ENCODE measurements at regions not wholly inside any gene's neighbourhood (a gene's known extent, or its start where the extent isn't known, plus 50 kb on each side); places are given as distances from the start of the nearest gene placed in this dataset.

DNA sequence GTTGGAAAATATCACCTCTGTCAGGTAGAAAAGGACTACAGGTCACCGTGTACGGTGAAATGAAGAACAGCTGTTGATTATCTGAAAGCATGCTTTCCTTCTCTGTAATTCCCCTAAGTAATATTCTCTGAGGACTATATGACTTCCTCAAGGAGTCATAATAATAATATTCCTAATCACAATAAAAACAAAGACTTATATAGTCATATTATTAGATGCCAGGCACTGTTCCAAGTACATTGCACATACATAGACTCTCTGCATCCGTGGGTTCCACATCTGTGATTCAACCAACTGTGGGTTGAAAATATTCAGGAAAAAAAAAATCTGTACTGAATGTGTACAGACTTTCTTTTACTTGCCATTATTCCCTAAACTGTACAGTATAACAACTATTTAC is 512.4 kb upstream of the ID2 start:
- no peak for DNase-seq (ENCODE audit: low read depth in 2 of 2, low spot score in 1 of 2)

DNA sequence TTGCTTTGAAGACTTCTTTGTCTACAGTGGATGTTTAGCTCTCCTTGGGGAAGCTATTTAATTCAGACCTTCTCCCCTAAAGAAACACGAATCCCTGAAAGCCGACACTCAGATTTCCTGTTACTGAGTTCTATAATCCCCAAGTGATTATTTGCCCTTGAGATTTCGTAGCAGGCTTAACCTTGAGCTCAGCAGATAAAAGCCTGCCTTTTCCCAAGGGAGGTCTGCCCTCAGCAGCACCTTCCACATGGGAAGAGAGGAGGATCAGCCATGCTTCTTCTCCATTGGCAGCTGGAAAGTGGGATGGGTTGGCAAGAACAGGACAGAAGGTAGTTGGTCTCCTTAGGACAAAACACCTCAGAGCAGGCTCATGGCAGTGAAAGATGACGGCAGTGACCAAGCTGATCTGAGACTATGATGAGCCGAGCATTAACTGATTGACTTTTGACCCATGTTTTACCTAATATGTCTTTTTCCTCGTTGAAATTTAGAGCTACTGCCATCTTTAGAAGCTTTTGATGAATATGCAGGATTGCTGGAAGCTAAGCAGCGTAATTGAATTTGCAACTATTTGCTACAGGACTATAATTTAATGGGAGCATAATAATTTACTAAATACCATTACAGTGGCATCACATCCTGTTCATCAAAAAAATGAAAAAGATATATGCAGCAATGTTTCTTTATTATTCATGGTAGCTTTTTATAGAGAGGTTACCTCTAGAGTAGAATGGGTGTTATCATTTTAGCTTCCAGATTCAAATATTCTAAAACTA is 511.1 kb upstream of the ID2 start:
- DNase-seq (ENCODE audit: low read depth in 2 of 2, low spot score in 1 of 2), result no peak

DNA sequence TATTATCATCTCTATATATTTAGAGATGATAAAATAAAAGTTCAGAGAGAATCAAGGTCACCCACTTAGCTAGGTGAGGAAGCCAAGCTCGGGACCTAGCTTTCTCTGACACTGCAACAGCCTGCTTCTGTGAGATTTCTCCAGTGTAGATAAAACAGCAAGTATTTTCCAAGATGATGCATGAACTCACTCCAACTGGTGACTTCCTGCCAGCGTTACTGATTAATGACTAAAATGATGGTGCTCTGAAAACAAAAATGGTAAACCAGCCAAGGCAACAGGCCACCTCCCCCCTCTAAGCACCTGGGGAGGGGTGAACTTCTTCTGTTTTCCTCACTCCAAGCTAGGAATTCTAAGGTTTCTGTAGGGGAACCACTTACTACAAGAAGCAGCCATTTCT is 510.2 kb upstream of the ID2 start:
- DNase-seq (ENCODE audit: low read depth in 2 of 2, low spot score in 1 of 2), result no peak

DNA sequence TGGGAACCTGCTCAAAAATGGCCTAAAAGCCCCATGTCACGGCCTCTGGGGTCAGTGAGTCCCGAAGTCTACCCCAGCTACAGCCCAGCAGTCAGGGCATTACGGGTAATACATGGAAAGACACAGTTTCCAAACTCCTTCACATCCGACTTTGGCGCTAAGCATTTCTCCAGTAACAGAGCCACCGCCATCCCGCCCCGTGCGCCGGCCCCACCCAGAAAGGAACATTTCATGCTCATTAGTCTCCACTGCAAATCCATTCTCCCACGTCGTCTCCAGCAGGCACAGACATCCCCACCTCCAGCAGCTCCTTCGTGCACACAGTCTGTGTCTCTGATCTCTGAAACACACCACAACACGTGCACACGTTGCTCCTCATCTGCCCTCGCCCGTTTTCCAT is 509.2 kb upstream of the ID2 start:
- no peak for DNase-seq (ENCODE audit: low read depth in 2 of 2, low spot score in 1 of 2)

DNA sequence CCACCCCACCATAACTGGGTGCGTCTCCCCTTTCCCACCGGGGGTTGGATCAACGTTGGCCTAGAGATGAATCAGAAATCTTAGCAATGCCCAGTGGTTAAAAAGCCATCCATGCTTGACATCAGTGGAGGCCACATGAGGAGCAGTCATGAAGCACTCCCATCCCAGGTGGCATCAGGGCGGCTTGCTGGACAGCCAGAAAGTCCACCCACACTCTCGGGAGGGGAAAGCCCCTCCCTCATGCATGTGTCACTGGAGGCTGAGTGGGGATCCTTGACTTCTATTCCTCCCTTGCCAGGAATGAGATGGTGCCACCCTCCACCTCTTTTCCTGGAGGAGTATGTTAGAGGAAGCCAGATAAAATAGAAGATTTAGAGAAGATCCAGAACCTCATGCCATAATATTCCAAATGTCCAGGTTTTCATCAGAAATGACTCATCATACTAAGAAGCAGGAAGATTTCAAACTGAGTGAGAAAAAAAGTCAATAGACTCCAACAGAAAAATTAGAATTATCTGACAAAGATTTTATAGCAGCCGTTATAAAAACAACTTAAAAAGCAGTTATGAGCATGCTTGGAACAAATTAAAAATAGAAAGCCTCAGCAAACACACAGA is 507.1 kb upstream of the ID2 start:
- DNase-seq (ENCODE audit: low read depth in 2 of 2, low spot score in 1 of 2), result no peak

DNA sequence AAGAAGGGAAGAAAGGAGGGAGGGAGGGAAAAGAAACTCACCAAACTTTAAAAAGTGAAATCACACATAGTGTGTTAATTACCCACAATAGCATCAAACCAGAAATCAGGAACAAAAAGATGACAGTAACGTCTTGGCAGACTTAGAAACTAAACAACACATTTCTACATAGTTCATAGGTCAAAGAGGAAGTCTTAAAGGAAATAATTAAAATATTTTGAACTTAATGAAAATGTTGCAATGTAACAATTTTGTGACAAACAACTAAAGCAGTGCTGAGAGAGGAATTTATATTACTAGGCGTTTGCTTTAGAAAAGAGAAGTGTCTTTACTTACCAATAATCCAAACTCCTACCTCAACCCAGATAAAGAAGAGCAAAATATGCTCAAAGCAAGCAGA is 505.0 kb upstream of the ID2 start:
- no peak for DNase-seq (ENCODE audit: low read depth in 2 of 2, low spot score in 1 of 2)

DNA sequence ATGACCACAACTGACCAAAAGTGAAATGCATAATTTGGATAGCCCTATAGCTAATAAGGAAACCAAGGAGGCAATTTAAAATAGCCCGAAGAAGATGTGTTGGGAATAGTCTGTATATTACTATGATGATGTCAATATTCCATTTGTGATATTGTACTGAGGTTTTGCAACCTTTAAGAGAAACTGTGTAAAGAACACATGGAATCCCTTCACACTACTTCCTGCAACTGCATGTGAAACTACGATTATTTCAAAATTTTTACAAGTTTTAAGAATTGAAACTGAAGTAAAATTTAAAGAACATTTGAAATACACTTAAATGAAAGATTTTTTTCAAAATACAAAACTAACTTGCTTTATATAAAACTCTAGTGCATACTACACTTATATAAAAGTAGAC is 504.3 kb upstream of the ID2 start:
- DNase-seq (ENCODE audit: low read depth in 2 of 2, low spot score in 1 of 2), result no peak

DNA sequence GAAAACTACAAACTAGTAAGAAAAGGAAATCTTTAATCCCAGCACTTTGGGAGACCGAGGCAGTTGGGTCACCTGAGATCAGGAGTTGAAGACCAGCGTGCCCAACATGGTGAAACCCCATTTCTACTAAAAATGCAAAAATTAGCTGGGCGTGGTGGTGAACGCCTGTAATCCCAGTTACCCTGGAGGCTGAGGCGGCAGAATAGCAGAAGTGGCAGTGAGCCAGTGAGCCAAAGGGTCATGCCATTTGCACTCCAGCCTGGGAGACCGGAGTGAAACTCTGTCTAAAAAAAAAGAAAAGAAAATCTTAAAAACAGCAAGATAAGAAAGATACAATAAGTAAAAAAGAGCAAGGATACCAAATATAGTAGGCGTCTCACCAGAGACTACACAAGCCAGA is 502.9 kb upstream of the ID2 start:
- no peak for DNase-seq (ENCODE audit: low read depth in 2 of 2, low spot score in 1 of 2)

DNA sequence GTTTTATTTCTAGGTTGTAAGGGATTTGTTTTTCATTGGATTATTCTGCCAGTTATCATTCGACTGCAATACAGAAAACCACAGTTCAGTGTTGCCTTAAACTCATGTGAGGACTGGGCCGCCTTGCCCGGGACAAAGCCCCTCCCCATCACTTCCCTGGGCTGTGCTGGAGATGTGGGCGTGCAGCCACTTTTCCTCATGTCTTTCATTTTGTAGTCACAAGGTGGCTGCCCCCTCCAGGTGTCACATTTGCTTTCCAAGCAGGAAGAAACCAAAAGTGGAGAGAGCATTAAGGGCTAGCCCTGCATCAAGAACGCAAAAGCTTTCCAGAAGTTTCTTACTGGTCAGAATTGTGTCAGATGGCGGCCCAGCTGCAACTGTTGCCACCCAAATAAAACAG is 492.5 kb upstream of the ID2 start:
- no peak for DNase-seq (ENCODE audit: low read depth in 2 of 2, low spot score in 1 of 2)

DNA sequence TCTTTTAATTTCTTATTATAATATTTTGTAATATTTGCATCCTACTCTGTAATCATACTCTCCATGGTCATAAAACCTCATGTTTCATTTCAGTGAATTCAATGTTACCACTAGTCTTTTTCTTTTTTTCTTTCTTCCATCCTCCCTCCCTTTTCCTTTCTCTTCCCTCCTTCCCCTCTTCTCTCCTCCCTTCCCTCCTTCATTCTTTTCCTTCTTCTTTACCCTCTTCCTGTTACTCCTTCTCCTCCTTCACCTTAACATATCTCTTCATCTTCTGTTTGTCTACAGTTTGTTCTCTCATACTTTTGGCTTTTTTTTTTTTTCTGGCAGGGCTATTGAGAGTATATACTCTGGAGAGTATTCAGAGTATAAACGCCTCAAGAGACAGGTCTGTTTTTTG is 491.6 kb upstream of the ID2 start:
- no peak for DNase-seq (ENCODE audit: low read depth in 2 of 2, low spot score in 1 of 2)

DNA sequence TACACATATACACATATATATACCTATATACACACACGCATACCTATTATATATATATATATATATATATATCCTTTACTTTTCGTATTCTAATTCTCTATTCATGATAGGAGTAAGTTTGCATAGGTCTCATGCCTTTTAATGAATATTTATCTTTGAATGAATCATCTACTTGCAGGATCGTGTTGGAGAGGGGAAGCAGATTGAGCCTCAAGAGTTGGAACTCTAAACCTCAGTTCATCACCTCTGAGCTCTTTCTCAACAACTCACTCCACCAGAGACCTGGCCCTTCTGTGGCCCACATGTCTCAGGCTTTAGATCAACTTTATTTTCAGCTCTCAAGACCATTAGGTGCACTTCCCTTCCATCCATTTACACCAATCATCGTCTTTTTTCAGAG is 490.4 kb upstream of the ID2 start:
- DNase-seq (ENCODE audit: low read depth in 2 of 2, low spot score in 1 of 2), result no peak

DNA sequence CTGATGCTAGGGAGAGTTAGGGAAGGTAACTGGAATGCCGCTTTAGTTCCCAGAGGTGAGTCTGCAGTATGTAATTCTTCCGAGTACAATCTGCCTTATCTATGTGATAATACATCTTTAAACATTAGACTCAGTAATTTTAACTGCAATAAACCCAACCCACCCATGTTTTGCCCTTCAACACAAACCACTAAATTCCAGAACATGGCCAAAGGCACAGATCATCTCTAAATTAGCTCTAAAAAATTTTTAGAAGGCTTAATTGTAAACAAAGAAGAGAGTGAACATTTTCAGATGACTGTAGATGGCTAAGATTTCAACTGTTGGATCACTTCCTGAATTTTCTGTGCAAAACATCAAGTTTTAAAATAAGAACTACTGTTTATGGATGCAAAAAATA is 488.7 kb upstream of the ID2 start:
- no peak for DNase-seq (ENCODE audit: low read depth in 2 of 2, low spot score in 1 of 2)

DNA sequence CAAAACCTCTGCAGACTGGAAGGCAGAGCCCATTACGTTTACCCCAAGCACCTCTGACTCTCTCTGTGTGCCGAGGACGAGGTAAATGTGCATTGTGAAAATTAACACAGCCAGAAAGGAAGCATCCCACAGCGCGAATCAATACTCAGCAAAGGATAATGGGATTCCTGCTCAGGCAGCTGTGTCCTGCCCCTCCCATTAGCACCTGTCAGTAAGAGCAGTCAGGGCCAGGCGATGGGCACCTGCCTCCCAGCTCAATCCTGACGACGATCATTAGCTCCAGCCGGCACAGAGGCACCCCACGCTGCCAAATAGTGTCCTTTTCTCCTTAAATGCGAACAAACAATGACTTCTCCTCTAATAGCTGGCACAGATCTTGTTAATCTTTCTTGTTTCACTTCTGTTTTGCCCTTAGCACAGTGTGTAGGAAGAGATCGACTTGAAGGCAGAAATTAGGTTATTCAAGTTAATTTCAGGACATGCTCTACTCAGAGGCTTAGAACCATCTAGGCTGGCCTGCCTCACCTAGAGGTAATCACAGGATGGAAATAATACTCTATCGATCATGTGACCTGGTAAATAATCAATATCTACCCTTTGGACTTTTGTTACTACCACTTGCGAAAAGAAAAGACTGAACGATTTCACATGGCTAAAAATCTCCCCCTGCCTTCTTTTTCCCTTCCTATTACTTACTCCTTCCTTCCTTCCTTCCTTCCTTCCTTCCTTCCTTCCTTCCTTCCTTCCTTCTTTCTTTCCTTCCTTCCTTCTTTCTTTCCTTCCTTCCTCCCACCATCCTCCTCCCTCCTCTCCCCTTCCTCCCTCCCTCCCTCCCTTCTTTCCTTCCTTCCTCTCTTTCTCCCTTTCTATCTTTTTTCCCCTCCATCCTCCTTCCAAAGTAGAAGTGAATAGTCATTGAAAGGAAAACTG is 487.9 kb upstream of the ID2 start:
- DNase-seq (ENCODE audit: low read depth in 2 of 2, low spot score in 1 of 2), result no peak

DNA sequence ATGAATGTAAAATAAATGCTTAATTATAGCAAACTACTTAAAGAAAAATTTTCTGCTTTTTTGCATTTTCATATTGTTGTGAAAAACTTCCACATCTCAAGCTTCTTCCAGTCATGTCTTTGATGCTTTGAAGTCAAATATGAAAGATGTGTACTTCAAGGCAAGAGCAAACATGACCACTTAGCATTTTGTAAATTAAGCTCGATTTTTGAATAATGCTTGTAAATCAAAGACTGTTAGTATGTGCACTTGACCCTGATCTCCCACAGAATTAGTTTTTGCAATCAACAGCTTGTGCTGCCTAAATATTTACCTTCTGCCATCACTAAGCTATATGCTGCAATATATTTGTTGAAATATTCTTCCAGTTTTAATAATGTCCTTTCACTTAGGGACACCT is 486.1 kb upstream of the ID2 start:
- no peak for DNase-seq (ENCODE audit: low read depth in 2 of 2, low spot score in 1 of 2)

DNA sequence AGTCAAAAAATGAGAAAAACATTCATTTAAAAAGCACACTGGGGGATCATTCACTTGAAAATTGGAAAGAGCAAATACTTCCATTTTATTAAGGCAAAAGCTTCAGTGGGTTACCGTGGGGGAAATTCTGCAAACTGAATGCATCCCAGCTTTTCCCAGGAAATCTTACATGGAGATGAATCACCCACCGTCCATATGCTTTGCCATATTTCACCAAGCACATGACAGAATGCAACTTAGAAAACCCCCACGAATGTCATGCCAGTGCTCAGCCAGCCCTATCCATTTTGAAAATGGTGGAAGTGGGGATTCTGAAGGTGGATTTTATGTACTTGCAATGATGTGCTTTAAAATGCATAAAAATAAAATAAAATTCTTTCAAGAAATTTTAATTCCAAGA is 485.5 kb upstream of the ID2 start:
- DNase-seq (ENCODE audit: low read depth in 2 of 2, low spot score in 1 of 2), result no peak

DNA sequence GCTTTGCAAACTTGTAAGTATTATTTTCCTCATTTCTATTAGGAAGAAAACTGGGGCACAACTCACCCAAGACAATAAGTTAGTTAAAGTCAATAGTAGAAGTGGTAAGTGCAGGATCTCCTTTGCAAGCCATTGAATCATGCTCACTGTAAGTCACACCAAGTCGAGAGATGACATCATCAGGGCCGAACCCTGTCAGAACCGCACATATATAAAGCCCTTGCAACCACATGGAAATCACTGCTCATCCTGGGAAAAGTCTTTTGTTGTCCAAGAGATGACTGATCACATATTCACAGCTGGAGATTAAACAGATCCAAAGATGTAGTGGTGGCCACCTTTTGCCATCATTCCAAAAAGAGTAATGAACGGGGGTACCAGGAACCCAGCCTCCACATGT is 484.8 kb upstream of the ID2 start:
- DNase-seq (ENCODE audit: low read depth in 2 of 2, low spot score in 1 of 2), result no peak

DNA sequence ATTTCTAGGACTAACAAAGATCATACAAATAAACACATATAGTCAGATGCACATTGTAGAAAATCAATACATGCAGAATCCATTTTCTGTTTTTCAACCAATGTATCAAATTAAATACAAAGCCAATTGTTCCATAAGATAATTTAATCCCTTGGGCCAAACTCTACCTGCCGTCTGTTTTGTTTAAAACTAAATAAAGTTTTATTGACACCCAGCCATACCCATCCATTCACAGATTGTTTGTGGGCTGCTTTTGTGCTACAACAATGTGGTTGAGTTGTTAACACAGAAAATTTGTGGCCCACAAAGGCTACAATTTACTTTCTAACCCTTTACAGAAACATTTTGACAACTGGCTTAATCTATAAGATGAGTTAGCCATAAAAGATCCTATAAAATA is 484.0 kb upstream of the ID2 start:
- no peak for DNase-seq (ENCODE audit: low read depth in 2 of 2, low spot score in 1 of 2)

DNA sequence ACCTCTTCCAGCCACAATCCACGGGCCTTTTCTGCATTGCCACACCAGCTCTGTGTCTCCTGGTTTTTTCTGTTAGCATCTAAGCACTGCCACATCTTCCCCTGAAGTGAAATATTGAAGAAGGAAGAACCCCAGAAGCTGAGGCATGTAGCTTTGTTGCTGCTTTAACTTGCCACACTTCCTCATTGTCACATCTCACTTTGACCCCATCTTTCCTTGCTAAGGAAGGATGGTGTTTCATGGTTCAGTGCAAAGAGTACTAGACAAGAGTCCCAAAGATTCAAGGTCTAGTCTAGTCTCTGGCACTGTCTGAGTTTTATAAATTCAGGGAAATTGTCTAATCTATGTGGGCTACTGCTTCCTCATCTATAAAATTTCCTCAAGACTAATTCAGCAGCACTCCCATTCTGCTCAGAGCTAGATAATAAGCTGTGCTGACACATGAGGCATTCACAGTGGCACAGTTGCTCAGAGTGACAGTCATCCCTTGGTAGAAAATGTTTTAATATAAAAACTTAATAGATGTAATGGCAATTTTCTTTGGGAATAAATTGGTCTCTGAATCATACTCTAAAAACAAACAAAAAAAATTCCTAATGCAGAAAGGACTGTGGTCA is 483.0 kb upstream of the ID2 start:
- DNase-seq (ENCODE audit: low read depth in 2 of 2, low spot score in 1 of 2), result no peak

DNA sequence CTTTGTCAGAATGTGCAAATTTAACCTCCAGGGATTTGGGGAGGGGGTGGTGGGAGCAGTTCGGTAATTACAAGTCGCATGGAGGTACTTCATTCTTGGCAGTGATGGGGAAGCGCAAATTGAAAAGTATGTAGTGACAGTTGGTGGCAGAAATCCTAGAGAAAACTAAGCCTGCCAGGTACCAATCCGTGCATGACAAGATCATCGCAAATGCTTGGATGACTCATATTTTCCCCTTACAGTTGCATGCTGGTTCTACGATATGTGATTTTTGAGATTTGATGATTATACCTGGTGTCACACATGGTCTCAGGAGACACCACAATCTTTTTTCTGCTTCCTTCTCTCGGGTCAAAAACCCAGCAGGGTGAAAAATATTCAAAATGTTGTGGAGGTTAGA is 479.7 kb upstream of the ID2 start:
- no peak for DNase-seq (ENCODE audit: low read depth in 2 of 2, low spot score in 1 of 2)

DNA sequence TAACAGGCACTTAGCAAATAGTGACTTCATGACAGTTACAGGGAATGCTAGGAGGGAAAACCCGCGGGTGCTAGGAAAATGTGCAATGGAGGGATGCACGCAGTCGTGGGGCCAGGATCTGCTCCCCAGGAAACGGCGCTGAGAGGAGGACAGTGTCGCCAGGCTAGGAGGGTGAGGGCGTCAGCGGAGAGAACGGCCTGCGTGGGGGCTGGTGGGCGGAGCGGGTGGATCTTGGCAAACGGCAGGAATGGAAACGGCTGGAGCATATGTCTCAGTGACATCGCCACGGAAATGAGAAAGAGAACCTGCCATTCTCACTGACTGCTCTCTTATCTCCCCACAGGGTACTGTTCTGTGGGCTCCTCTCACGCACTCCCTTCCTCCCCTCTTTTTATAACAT is 478.5 kb upstream of the ID2 start:
- no peak for DNase-seq (ENCODE audit: low read depth in 2 of 2, low spot score in 1 of 2)

DNA sequence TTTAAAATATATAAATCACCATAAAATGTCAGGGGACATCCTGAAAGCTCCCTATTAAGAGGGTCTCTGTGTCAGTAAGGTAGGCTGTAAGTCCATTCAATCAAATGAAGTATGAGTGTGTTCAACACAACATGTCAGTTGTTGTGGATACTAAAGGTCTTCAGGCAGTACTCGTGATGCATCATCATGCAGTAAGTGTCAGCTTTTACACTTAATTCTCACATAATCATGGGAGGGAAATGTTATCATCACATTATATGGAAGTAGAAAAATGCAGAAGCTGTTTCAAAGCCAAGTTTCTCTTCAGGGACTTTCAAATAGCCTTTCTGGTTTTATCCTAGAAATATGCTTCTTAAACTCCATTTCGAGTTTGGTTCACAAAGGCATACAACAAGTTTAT is 477.1 kb upstream of the ID2 start:
- no peak for DNase-seq (ENCODE audit: low read depth in 2 of 2, low spot score in 1 of 2)

DNA sequence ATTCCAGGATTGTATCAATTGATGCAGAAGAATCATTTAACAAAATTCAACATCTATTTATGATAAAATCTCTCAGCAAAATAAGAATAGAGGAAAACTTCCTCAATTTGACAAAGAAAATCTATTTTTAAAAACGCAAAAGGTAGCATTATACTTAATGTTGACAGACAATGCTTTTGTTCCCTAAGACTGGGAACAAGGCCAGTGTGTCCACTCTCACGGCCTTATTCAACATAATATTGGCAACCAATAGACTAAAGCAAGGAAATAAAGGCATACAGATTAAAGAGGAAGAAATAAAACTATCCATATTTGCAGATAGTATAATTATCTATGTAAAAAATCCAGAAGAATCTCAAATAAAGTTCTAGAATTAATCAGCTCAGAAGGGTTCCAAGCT is 472.4 kb upstream of the ID2 start:
- DNase-seq (ENCODE audit: low read depth in 2 of 2, low spot score in 1 of 2), result no peak
